ENCODE measurements at regions not wholly inside any gene's neighbourhood (a gene's known extent, or its start where the extent isn't known, plus 50 kb on each side); places are given as distances from the start of the nearest gene placed in this dataset.

DNA sequence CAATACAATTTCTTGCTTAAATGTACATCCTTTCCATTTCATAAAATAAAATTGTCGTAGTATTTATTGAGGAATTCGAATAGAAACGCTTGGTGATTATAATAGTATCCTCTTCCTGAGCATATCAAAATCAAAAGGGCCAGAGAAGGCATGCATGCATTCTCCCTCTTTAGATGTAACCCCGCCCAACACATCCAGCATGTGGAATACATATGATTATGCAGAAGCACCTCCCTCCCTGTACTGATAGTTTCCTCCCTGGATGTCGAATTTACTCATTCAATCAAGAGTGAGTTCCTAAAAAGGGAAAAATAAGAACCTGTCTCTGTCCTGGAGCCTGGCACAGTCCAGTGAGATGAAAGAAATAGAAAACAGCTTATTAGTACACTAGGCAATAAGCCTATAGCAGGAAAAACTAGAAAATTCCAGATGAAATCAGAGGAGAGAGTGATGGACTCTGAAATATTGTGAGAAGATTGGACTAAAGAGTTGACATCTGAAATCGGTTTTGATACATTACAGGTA lies 262.9 kb downstream of the RDH14 start:
- TF ChIP-seq, protein P1, sequence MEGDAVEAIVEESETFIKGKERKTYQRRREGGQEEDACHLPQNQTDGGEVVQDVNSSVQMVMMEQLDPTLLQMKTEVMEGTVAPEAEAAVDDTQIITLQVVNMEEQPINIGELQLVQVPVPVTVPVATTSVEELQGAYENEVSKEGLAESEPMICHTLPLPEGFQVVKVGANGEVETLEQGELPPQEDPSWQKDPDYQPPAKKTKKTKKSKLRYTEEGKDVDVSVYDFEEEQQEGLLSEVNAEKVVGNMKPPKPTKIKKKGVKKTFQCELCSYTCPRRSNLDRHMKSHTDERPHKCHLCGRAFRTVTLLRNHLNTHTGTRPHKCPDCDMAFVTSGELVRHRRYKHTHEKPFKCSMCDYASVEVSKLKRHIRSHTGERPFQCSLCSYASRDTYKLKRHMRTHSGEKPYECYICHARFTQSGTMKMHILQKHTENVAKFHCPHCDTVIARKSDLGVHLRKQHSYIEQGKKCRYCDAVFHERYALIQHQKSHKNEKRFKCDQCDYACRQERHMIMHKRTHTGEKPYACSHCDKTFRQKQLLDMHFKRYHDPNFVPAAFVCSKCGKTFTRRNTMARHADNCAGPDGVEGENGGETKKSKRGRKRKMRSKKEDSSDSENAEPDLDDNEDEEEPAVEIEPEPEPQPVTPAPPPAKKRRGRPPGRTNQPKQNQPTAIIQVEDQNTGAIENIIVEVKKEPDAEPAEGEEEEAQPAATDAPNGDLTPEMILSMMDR (conservative IDR thresholded peaks at IDR 0.05 in 1 of 2, IDR thresholded peaks at IDR 0.05 in 1 of 2; ENCODE audit: low read depth in 1 of 2, low read length in 2 of 2), result no peak
- TF ChIP-seq EZH2 (IDR thresholded peaks at IDR 0.05; ENCODE audit: low read length, missing control alignments), result no peak

Measured in fibroblast of lung (primary cell).